ENCODE measurements at regions not wholly inside any gene's neighbourhood (a gene's known extent, or its start where the extent isn't known, plus 50 kb on each side); places are given as distances from the start of the nearest gene placed in this dataset.
"Not testable (repeated sequence)": the region's sequence is repeated elsewhere in the genome, so short reads cannot be mapped to it uniquely, and the experiment has no call there.

DNA sequence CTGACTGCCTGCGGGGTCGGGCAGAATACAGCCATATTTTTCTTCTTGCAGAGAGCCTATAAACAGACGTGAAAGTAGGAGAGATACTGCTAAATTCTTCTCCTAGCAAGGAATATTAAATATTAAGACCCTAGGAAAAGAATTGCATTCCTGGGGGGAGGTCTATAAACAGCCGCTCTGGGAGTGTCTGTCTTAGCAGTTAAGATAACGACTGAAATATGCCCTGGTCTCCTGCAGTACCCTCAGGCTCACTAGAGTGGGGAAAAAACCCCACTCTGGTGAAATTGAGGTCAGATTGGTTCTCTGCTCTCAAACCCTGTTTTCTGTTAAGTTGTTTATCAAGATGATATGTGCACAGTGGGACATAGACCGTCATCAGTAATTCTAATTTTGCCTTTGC is 85.3 kb upstream of the IMPG1 start:
- H3K9me3 ChIP-seq (ENCODE audit: low read length); H2AFZ ChIP-seq (ENCODE audit: low read length); H3K27me3 ChIP-seq (ENCODE audit: low read length); H3K4me1 ChIP-seq (ENCODE audit: low read length); H3K9me2 ChIP-seq (replicated peaks; ENCODE audit: insufficient read depth, low read length); H3K36me3 ChIP-seq (ENCODE audit: insufficient read depth, low read length); H3K79me2 ChIP-seq (ENCODE audit: low read length); H3K9ac ChIP-seq (ENCODE audit: low read length); H3K4me3 ChIP-seq (ENCODE audit: low read length); H3K4me2 ChIP-seq (ENCODE audit: low read depth, low read length, poor library complexity, severe bottlenecking); H3K27ac ChIP-seq (ENCODE audit: low read length); DNase-seq; H4K20me1 ChIP-seq (ENCODE audit: insufficient read depth, low read depth, low read length): not testable (repeated sequence)

DNA sequence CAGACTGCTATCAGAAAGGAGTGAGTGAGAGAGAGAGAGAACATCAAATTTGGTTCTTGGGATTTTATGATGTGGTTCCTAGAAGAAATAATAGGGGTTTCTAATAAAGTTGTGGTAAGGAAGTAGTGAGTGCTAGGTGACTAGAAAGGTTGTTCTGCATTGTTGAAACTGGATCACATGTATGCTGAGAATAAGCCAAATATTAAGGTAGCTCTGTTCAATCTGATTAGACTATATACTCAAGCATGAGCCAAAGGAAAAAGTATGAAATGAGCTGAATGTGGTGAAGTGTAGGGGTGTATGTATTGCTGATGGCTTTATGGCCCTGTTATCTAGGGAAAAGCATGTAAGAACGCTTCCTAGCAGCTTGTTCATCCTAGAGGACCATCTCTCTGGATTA is 63.0 kb upstream of the IMPG1 start:
- H3K27me3 ChIP-seq (ENCODE audit: low read length): no peaks in the 10 kb centered on the region
- 0 out of 2 replicates have a peak, but pooled peaks cover 2% of the 10 kb centered on the region for H3K9me3 ChIP-seq (ENCODE audit: low read length)
- DNase-seq: no peak

DNA sequence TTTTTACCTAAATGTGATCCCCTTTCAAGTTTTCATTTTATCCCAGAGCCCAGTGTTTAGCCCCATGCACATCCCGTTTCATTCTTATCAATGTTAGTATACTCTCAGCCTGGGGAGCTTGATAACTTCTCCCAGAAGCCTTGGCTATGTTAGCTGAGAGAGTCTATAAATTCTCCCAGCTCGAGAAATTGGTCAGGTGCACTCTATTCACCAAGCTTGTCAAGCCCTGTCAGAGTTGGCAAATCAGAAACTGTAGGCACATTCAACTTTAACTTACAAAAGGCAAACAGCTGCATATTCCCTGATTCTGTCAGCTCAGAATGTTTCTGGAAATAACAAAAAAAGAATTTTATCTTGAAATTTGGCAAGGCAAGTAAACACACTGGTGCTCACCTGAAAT is 62.2 kb upstream of the IMPG1 start:
- Histone ChIP-seq H3K9ac (ENCODE audit: low read length) (no peak overlapping the region), H3K4me1 (ENCODE audit: low read length) (no peaks in the 10 kb centered on the region), H2AFZ (ENCODE audit: low read length) (no peak overlapping the region), H3K79me2 (ENCODE audit: low read length) (no peaks in the 10 kb centered on the region), H3K4me2 (ENCODE audit: low read depth, low read length, poor library complexity, severe bottlenecking) (no peak overlapping the region), H3K36me3 (ENCODE audit: insufficient read depth, low read length) (no peaks in the 10 kb centered on the region), H3K4me3 (ENCODE audit: low read length) (no peak overlapping the region), H3K27me3 (ENCODE audit: low read length) (no peaks in the 10 kb centered on the region), H3K9me3 (ENCODE audit: low read length) (0 out of 2 replicates have a peak, but pooled peaks cover 2% of the 10 kb centered on the region), H4K20me1 (ENCODE audit: insufficient read depth, low read depth, low read length) (no peaks in the 10 kb centered on the region), H3K9me2 (replicated peaks; ENCODE audit: insufficient read depth, low read length) (no peaks in the 10 kb centered on the region; the same call in 1 of the 2 replicates), H3K27ac (ENCODE audit: low read length) (no peak overlapping the region)
- DNase-seq: no peak

More for the DNA sequence above, 63.0 kb upstream of the IMPG1 start:
- Histone ChIP-seq H3K27ac (ENCODE audit: low read length) (no peak overlapping the region), H2AFZ (ENCODE audit: low read length) (no peak overlapping the region), H3K79me2 (ENCODE audit: low read length) (no peaks in the 10 kb centered on the region), H3K9ac (ENCODE audit: low read length) (no peak overlapping the region), H3K36me3 (ENCODE audit: insufficient read depth, low read length) (no peaks in the 10 kb centered on the region), H3K9me2 (replicated peaks; ENCODE audit: insufficient read depth, low read length) (no peaks in the 10 kb centered on the region; the same call in 1 of the 2 replicates), H3K4me3 (ENCODE audit: low read length) (no peak overlapping the region), H4K20me1 (ENCODE audit: insufficient read depth, low read depth, low read length) (no peaks in the 10 kb centered on the region), H3K4me1 (ENCODE audit: low read length) (no peaks in the 10 kb centered on the region), H3K4me2 (ENCODE audit: low read depth, low read length, poor library complexity, severe bottlenecking) (no peak overlapping the region)

DNA sequence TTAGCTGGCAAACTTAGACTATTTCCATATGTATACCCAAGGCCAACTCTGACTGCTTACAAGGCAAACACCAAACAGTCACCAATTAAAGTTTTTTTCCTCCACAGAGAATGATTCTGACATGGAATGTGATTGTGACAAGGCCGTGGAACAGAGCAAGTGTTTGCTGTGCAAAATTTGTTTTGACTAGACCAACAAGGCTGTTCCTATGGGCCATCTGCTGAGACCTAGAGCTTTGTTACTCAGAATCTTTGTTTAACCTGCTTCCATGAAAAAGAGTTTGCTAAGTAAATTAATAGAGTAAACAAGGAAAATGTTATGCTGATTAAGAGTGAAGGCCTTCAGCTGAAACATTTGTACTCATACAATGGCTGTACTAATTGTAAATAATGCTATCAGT is 51.6 kb upstream of the IMPG1 start:
- H3K27me3 ChIP-seq (ENCODE audit: low read length): no peaks in the 10 kb centered on the region
- no peak overlapping the region for H2AFZ ChIP-seq (ENCODE audit: low read length)
- H3K27ac ChIP-seq (ENCODE audit: low read length): no peak overlapping the region
- H3K9me3 ChIP-seq (ENCODE audit: low read length): peaks cover 3% of the 10 kb centered on the region; the same call in 1 of the 2 replicates
- H3K9me2 ChIP-seq (replicated peaks; ENCODE audit: insufficient read depth, low read length): no peaks in the 10 kb centered on the region
- DNase-seq: no peak
- H3K36me3 ChIP-seq (ENCODE audit: insufficient read depth, low read length): no peaks in the 10 kb centered on the region
- no peak overlapping the region for H3K4me3 ChIP-seq (ENCODE audit: low read length)
- no peaks in the 10 kb centered on the region for H4K20me1 ChIP-seq (ENCODE audit: insufficient read depth, low read depth, low read length)
- no peaks in the 10 kb centered on the region for H3K79me2 ChIP-seq (ENCODE audit: low read length)
- no peaks in the 10 kb centered on the region for H3K4me1 ChIP-seq (ENCODE audit: low read length)
- no peak overlapping the region for H3K4me2 ChIP-seq (ENCODE audit: low read depth, low read length, poor library complexity, severe bottlenecking)
- no peak overlapping the region for H3K9ac ChIP-seq (ENCODE audit: low read length)

Measured in Karpas-422 (cell line).